GM19035 (cell line): ENCODE measurements at regions not wholly inside any gene's neighbourhood (a gene's known extent, or its start where the extent isn't known, plus 50 kb on each side); places are given as distances from the start of the nearest gene placed in this dataset.
"Not testable (repeated sequence)": the region's sequence is repeated elsewhere in the genome, so short reads cannot be mapped to it uniquely, and the experiment has no call there.

ENCODE experiments used
- ATAC-seq: cut with Tn5 transposase; IDR thresholded peaks from one replicate; pipeline ENCODE4 v1.9.1; 2021; ENCODE audit not compliant: unreplicated experiment

DNA sequence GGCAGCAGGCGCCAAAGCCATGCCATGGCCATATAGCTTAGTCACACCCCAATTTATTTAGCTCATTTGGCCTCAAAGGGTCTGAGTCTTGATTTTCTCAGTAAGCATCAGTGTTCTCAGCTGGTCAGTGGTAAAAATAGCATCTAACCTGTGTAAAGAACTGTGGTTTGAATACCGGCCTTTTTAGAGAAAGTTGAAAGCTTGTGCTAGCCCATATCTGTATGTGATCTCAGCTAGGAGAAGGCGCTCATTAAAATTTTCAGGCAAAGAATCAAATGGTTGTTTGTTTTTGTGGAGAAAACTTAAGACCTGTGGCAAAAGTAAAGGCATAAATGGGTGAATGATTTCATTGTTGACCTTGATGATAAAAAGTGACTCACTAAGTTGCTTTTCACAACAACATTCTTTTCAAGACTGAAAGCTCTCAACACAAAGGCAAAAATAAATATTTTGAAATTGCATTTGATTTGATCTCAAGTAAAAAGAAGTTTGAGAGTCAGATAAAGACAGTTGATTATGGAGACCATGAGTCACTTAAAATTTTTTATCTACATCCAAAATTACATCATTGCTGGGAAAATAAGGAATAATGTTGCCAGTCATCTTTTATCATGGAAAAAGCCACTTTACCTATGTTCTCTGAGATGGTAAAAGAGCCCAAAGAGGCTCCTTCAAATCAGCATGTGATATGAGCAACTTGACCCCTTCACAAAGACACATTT, 128.5 kb upstream of the RGS6 start:
- ATAC-seq = no peak

DNA sequence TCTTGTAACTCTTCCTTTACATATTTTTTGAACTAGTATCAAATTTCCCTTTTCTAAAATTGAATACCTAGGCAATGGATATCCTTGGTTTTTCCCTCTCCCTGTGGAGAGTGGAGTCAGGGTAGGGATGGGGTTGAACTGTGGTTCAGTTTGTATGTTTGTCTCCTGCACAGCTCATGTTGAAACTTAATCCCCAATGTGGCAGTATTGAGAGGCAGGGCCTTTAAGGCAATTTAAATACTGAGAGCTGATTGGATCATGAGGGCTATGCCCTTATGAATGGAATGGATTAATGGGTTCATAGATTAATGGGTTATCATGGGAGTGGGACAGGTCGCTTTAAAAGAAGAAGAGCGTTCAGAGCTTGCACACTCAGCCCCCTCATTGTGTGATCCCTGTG, 127.2 kb upstream of the RGS6 start:
- no peak for ATAC-seq

GRCh38 chr14:71807049-71807448, 125.2 kb upstream of the RGS6 start:
- ATAC-seq = not testable (repeated sequence)

DNA sequence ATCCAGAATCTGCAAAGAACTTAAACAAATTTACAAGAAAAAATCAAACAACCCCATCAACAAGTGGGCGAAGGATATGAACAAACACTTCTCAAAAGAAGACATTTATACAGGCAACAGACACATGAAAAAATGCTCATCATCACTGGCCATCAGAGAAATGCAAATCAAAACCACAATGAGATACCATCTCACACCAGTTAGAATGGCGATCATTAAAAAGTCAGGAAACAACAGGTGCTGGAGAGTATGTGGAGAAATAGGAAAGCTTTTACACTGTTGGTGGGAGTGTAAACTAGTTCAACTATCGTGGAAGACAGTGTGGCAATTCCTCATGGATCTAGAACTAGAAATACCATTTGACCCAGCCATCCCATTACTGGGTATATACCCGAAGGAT, 121.4 kb upstream of the RGS6 start:
- ATAC-seq = not testable (repeated sequence)

DNA sequence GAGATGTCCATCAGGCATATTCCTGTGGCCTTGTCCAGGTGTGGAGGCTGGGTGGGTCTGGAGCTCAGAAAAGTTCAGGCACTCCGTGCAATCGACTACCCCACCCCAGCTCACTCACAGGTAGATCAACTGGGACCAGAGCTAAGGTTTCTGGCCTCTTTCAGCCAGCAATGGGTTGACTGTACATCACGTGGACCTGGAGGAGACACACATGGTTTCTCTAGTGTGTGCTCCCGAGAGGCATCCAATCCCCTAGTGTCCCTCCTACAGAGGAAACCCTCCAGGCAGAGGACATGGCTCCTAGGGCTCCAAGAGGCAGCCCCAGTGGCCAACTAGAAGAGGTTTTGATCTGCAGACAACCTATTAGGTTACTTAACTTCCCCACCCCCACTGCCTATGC, 119.5 kb upstream of the RGS6 start:
- no peak for ATAC-seq

DNA sequence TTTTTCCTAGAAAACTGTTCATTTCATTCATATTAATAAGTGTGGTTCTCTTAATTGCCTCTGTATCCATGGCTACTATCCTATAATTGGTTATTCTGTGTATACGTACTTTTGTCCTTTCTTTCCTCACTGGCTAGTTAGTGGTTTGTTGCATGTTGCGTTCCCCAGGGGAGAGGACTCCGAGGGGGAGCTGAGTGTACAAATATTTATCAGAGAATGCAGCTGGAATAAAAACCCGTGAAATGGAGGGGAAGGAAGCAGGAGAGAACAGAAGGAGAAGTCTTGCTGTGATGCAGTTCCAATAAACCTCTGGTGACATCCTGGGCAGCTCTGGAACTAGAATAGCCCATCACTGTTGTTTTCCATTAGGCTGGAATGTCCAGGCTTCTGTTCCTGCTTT, 117.1 kb upstream of the RGS6 start:
- ATAC-seq = no peak

- ATAC-seq = no peak
These were observed 107.4 kb upstream of the RGS6 start for GRCh38 chr14:71824816-71825215.

GRCh38 chr14:71833476-71833875, 98.8 kb upstream of the RGS6 start:
- no peak for ATAC-seq

DNA sequence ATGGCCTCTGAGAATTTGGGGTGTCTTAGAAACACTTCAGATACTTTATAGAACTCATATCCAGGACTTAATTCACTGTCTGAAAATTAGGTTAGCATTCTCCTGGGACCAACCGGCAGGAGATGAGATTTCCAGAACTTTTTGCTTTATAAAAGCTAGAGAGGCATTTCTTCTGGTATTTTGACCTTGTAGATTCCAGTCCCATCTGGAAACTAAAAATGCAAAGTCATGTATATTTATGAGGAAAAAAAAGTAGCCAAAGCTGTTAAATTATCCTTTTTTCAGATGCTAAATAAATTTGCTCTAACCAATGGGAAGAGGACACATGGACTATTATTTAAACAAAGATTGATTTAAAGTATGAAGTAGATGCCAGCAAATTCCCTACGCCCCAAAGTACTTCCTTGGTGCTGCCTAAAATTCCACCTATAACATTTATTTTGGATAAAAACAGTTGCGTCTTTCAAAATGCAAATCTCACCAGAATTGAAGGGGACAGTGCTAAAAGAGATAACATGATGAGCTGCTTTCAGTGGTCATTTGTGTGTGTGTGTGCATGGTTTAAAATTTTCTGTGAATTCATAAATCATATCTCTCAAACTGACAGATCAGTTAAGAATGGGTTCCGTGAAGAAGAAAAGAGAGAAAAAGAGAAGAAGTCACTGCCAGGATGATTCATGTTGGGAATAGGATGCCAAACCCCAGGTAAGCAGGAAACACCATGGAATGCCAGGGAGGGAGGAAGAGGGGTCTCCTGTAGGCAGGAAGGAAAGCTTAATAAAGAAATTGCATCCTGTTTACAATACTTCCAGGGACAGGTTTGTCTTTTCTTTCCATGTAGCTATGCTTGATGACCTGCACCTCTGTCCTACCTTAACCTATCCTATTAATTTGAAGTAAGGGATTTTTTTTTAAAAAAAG, 97.7 kb upstream of the RGS6 start:
- no peak for ATAC-seq

GRCh38 chr14:71852181-71852580, 80.0 kb upstream of the RGS6 start:
- ATAC-seq = no peak

DNA sequence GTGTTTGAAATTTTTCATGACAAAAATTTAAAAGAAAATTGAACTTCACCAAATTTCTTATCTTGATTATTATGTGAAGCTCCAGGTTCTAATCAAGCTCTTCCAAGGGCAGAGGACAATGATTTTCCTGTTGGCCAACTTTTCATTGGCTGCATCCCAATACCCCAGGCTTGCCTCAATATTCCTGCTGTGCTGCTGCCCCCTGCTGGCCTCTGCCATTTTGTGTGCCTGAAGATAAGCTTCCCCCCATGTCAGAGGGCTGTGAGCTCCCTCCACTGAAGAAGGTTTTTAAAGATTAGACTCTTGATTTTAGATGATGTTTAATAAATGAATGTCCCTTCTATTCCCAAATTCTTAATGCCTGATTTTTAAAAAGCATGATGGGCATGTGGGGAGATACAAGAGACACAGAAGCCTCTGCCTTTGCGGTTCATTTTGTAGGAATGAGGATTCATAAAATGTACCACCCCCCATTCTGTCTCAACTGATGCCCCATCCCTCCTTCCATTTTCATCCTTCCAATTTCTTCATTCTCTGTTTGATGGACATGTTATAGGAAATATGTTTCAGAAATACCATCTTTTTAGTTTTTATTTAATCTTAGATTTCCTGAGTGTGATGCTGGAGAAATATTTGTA, 76.7 kb upstream of the RGS6 start:
- no peak for ATAC-seq

GRCh38 chr14:71856199-71856919, 75.9 kb upstream of the RGS6 start:
- no peak for ATAC-seq

DNA sequence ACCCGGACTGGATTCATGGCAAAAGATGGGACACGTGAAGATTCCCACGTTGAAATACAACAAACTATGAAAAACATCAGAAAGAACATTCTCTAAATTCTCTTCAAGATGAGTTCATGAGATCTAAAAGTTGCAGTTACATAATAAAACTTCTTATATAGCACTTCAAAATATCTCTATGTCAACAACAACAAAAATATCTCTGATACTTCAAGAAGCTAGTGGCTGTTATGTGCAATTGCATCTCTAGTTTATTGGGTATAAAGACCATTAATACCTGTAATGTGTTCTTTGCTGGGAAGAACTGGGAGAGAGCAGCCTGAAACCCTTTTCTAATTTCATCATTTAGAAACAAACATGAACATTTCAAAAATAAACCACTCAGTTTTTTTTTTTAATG, 69.2 kb upstream of the RGS6 start:
- no peak for ATAC-seq

GRCh38 chr14:71863766-71864165, 68.5 kb upstream of the RGS6 start:
- ATAC-seq = no peak
